NCI-H1930 (cell line): ENCODE measurements at regions not wholly inside any gene's neighbourhood (a gene's known extent, or its start where the extent isn't known, plus 50 kb on each side); places are given as distances from the start of the nearest gene placed in this dataset.

Source experiments
- DNase-seq, 2 experiments: peaks; one replicate each; lab custom pipeline; 2025; lab: John Stamatoyannopoulos, UW

GRCh38 chrX:121102101-121102500 lies 54.7 kb downstream of the GLUD2 start:
- DNase-seq: no peak

GRCh38 chrX:121103381-121103780 lies 56.0 kb downstream of the GLUD2 start:
- no peak for DNase-seq

GRCh38 chrX:121106484-121107235 lies 59.2 kb downstream of the GLUD2 start:
- DNase-seq: no peak

GRCh38 chrX:121109986-121110385 lies 62.6 kb downstream of the GLUD2 start:
- DNase-seq: no peak

GRCh38 chrX:121110536-121110935 lies 63.1 kb downstream of the GLUD2 start:
- no peak for DNase-seq

GRCh38 chrX:121114691-121115090 lies 67.3 kb downstream of the GLUD2 start:
- no peak for DNase-seq

GRCh38 chrX:121120690-121121605 lies 73.5 kb downstream of the GLUD2 start:
- DNase-seq: no peak

GRCh38 chrX:121122332-121122731 lies 74.9 kb downstream of the GLUD2 start:
- DNase-seq: no peak

GRCh38 chrX:121128925-121129877 lies 81.8 kb downstream of the GLUD2 start:
- no peak for DNase-seq

- DNase-seq: no peak
Measured at GRCh38 chrX:121132675-121133074, 85.3 kb downstream of the GLUD2 start.

- DNase-seq: no peak
Measured at GRCh38 chrX:121135488-121136207, 88.2 kb downstream of the GLUD2 start.

GRCh38 chrX:121146059-121146628 lies 98.7 kb downstream of the GLUD2 start:
- no peak for DNase-seq

GRCh38 chrX:121150217-121150616 lies 102.8 kb downstream of the GLUD2 start:
- no peak for DNase-seq

GRCh38 chrX:121151293-121151692 lies 103.9 kb downstream of the GLUD2 start:
- DNase-seq: no peak

GRCh38 chrX:121154858-121155404 lies 107.5 kb downstream of the GLUD2 start:
- DNase-seq: no peak

GRCh38 chrX:121160987-121161386 lies 113.6 kb downstream of the GLUD2 start:
- no peak for DNase-seq

- DNase-seq: no peak
Measured at GRCh38 chrX:121161501-121161933, 114.1 kb downstream of the GLUD2 start.

- DNase-seq: no peak
Measured at GRCh38 chrX:121163443-121163842, 116.0 kb downstream of the GLUD2 start.

GRCh38 chrX:121165930-121166359 lies 118.5 kb downstream of the GLUD2 start:
- no peak for DNase-seq
